H9 (cell line): ENCODE measurements at regions not wholly inside any gene's neighbourhood (a gene's known extent, or its start where the extent isn't known, plus 50 kb on each side); places are given as distances from the start of the nearest gene placed in this dataset.

ENCODE experiments used
- DNase-seq: peaks from one replicate; pipeline ENCODE4 v3.0.0-alpha.2; 2017
- H2AFZ ChIP-seq: one replicate; pipeline ENCODE4 v1.6.1; 2013; ENCODE audit warnings: mild to moderate bottlenecking, low read length, control low read depth, moderate library complexity
- H2AK5ac ChIP-seq: 2 replicates; pipeline ENCODE4 v1.6.1; 2013; ENCODE audit warnings: low read length, control low read depth, mixed read lengths; ENCODE audit not compliant: insufficient read length
- H2BK120ac ChIP-seq: one replicate; pipeline ENCODE4 v1.6.1; 2013; ENCODE audit warnings: low read depth, mild to moderate bottlenecking, low read length, control low read depth, inconsistent platforms; ENCODE audit not compliant: poor library complexity, severe bottlenecking
- H2BK12ac ChIP-seq: 2 replicates; pipeline ENCODE4 v1.6.1; 2013; ENCODE audit warnings: low read length, control low read depth, mixed read lengths, low read depth; ENCODE audit not compliant: insufficient read length
- H2BK15ac ChIP-seq: 2 replicates; pipeline ENCODE4 v1.6.1; 2013; ENCODE audit warnings: low read depth, low read length, control low read depth
- H2BK20ac ChIP-seq: one replicate; pipeline ENCODE4 v1.6.1; 2013; ENCODE audit warnings: low read depth, mild to moderate bottlenecking, low read length, control low read depth, inconsistent platforms; ENCODE audit not compliant: poor library complexity, severe bottlenecking
- H2BK5ac ChIP-seq: 2 replicates; pipeline ENCODE4 v1.6.1; 2013; ENCODE audit warnings: low read length, control low read depth, mixed read lengths; ENCODE audit not compliant: insufficient read length
- H3K14ac ChIP-seq: 2 replicates; pipeline ENCODE4 v1.6.1; 2013; ENCODE audit warnings: low read length, control low read depth; ENCODE audit not compliant: insufficient read depth
- H3K18ac ChIP-seq: 2 replicates; pipeline ENCODE4 v1.6.1; 2013; ENCODE audit warnings: low read depth, mild to moderate bottlenecking, mixed read lengths, low read length, control low read depth; ENCODE audit not compliant: insufficient read length
- H3K23ac ChIP-seq: 2 replicates; pipeline ENCODE4 v1.6.1; 2013; ENCODE audit warnings: low read length, control low read depth, mixed read lengths, low read depth; ENCODE audit not compliant: insufficient read length
- H3K23me2 ChIP-seq: 2 replicates; pipeline ENCODE4 v1.6.1; 2013; ENCODE audit warnings: low read depth, mild to moderate bottlenecking, mixed read lengths, low read length, control low read depth; ENCODE audit not compliant: insufficient read length, poor library complexity, severe bottlenecking
- H3K27ac ChIP-seq: 2 replicates; pipeline ENCODE4 v1.5.1; 2013; ENCODE audit warnings: low read length, control low read depth, mixed read lengths, low read depth; ENCODE audit not compliant: insufficient read length
- H3K27me3 ChIP-seq: 2 replicates; pipeline ENCODE4 v1.6.1; 2013; ENCODE audit warnings: low read length, control low read depth, inconsistent platforms; ENCODE audit not compliant: insufficient read depth
- H3K4ac ChIP-seq: 2 replicates; pipeline ENCODE4 v1.6.1; 2013; ENCODE audit warnings: low read depth, mild to moderate bottlenecking, control low read depth, inconsistent platforms, low read length, moderate library complexity
- H3K4me1 ChIP-seq: 2 replicates; pipeline ENCODE4 v1.6.1; 2013; ENCODE audit warnings: low read length, control low read depth, inconsistent platforms; ENCODE audit not compliant: insufficient read depth
- H3K4me2 ChIP-seq: 2 replicates; pipeline ENCODE4 v1.6.1; 2013; ENCODE audit warnings: low read length, control low read depth, mixed read lengths; ENCODE audit not compliant: insufficient read length, insufficient read depth
- H3K56ac ChIP-seq: 2 replicates; pipeline ENCODE4 v1.6.1; 2013; ENCODE audit warnings: low read depth, mild to moderate bottlenecking, mixed read lengths, low read length, control low read depth; ENCODE audit not compliant: insufficient read length
- H3K79me1 ChIP-seq: 2 replicates; pipeline ENCODE4 v1.6.1; 2013; ENCODE audit warnings: low read depth, mild to moderate bottlenecking, moderate library complexity, low read length, control low read depth, inconsistent platforms; ENCODE audit not compliant: insufficient read depth, poor library complexity, severe bottlenecking
- H3K79me2 ChIP-seq: 2 replicates; pipeline ENCODE4 v1.6.1; 2013; ENCODE audit warnings: low read length, control low read depth, inconsistent platforms; ENCODE audit not compliant: insufficient read depth
- H3K9ac ChIP-seq: 2 replicates; pipeline ENCODE4 v1.6.1; 2013; ENCODE audit warnings: low read length, control low read depth, mixed read lengths; ENCODE audit not compliant: insufficient read length; ENCODE audit errors: extremely low read depth
- H3K9me3 ChIP-seq: one replicate; pipeline ENCODE4 v1.6.1; 2013; ENCODE audit warnings: low read depth, low read length, inconsistent platforms; ENCODE audit not compliant: control insufficient read depth
- H3T11ph ChIP-seq: one replicate; pipeline ENCODE4 v1.6.1; 2013; ENCODE audit warnings: mild to moderate bottlenecking, low read length, control low read depth, inconsistent platforms
- H4K20me1 ChIP-seq: one replicate; pipeline ENCODE4 v1.6.1; 2013; ENCODE audit not compliant: control insufficient read depth, insufficient read length, insufficient read depth
- H4K5ac ChIP-seq: 2 replicates; pipeline ENCODE4 v1.6.1; 2013; ENCODE audit warnings: low read depth, mild to moderate bottlenecking, mixed read lengths, low read length, control low read depth; ENCODE audit not compliant: insufficient read length
- H4K8ac ChIP-seq: replicated peaks from 2 replicates; pipeline ENCODE4 v1.6.1; 2013; ENCODE audit warnings: low read length, control low read depth, mixed read lengths, low read depth; ENCODE audit not compliant: insufficient read length
- H4K91ac ChIP-seq: 2 replicates; pipeline ENCODE4 v1.6.1; 2013; ENCODE audit warnings: low read depth, mild to moderate bottlenecking, moderate library complexity, mixed read lengths, low read length, control low read depth; ENCODE audit not compliant: insufficient read length
- H3K27ac Mint-ChIP-seq, 3 experiments: 2 replicates in 2 of 3; 3 replicates in 1 of 3; pipeline ENCODE4 v1.8.0; 2020 to 2021; ENCODE audit warnings: mixed read lengths in 3 of 3, mild to moderate bottlenecking in 1 of 3, moderate library complexity in 1 of 3
- H3K27me3 Mint-ChIP-seq: 2 replicates; pipeline ENCODE4 v1.8.0; 2021; ENCODE audit warnings: low read depth, mild to moderate bottlenecking, moderate library complexity, mixed read lengths
- H3K36me3 Mint-ChIP-seq, 3 experiments: 2 replicates in 2 of 3; 3 replicates in 1 of 3; pipeline ENCODE4 v1.8.0; 2020 to 2021; ENCODE audit warnings: low read depth in 3 of 3, mixed read lengths in 3 of 3; ENCODE audit not compliant: insufficient read depth in 1 of 3
- H3K4me1 Mint-ChIP-seq, 2 experiments: 2 replicates each; pipeline ENCODE4 v1.8.0; 2020; ENCODE audit warnings: mixed read lengths in 2 of 2
- H3K4me3 Mint-ChIP-seq, 2 experiments: 2 replicates in 1 of 2; 3 replicates in 1 of 2; pipeline ENCODE4 v1.8.0; 2020 to 2021; ENCODE audit warnings: mild to moderate bottlenecking in 2 of 2, mixed read lengths in 2 of 2, moderate library complexity in 1 of 2
- H3K9me3 Mint-ChIP-seq, 2 experiments: 2 replicates in 1 of 2; 3 replicates in 1 of 2; pipeline ENCODE4 v1.8.0; 2020; ENCODE audit warnings: mild to moderate bottlenecking in 2 of 2, mixed read lengths in 2 of 2, moderate library complexity in 1 of 2
- CTCF ChIP-seq: fragments of 200-600 bp; sonication (generic); conservative IDR thresholded peaks from 3 replicates; pipeline ENCODE4 v1.8.0; 2021; ENCODE audit warnings: antibody characterized with exemption, mild to moderate bottlenecking
- WGBS: extraction: QIAGEN DNeasy Blood & Tissue Kit; methylation state at CpG from one replicate; pipeline ENCODE4 v1.1.7; 2013; ENCODE audit warnings: missing lambda C conversion rate, low lambda C conversion rate, mixed read lengths; ENCODE audit not compliant: insufficient read length; ENCODE audit errors: extremely low coverage; 5-methylcytosine and 5-hydroxymethylcytosine counted together

- no peak for DNase-seq
- H3T11ph ChIP-seq = no peak overlapping the region
- H3K9me3 Mint-ChIP-seq = peaks cover 0 to 4% of the 10 kb centered on the region in 2 experiments; a peak in 1 of 5 replicates
- no peak overlapping the region for H3K9ac ChIP-seq
- no peak overlapping the region for H3K23ac ChIP-seq
- no peaks in the 10 kb centered on the region for H3K9me3 ChIP-seq
- H4K5ac ChIP-seq = no peak overlapping the region
- H4K91ac ChIP-seq = no peak overlapping the region
- H3K4me1 Mint-ChIP-seq = no peaks in the 10 kb centered on the region
- no peaks in the 10 kb centered on the region for H3K79me2 ChIP-seq
- H3K36me3 Mint-ChIP-seq = no peaks in the 10 kb centered on the region
- no peak overlapping the region for H2BK12ac ChIP-seq
- H2BK120ac ChIP-seq = no peak overlapping the region
- no peak overlapping the region for H2AK5ac ChIP-seq
- no peak overlapping the region for H3K27ac Mint-ChIP-seq
- H3K4me2 ChIP-seq = no peak overlapping the region
- no peak overlapping the region for H2BK15ac ChIP-seq
- TF ChIP-seq CTCF = no peak
- no peak overlapping the region for H2AFZ ChIP-seq
- H3K4me3 Mint-ChIP-seq = no peak overlapping the region
- H2BK20ac ChIP-seq = no peak overlapping the region
- WGBS = no CpG with 5 or more reads among the region's 6 CpGs
- no peak overlapping the region for H3K18ac ChIP-seq
- no peaks in the 10 kb centered on the region for H3K79me1 ChIP-seq
- H3K56ac ChIP-seq = no peak overlapping the region
- H3K27me3 ChIP-seq = no peaks in the 10 kb centered on the region
- no peak overlapping the region for H3K4ac ChIP-seq
- no peaks in the 10 kb centered on the region for H3K23me2 ChIP-seq
- no peak overlapping the region for H3K14ac ChIP-seq
- H4K20me1 ChIP-seq = no peaks in the 10 kb centered on the region
- H4K8ac ChIP-seq = no peak overlapping the region
- no peak overlapping the region for H3K27ac ChIP-seq
- H3K27me3 Mint-ChIP-seq = peaks cover 26% of the 10 kb centered on the region
- H3K4me1 ChIP-seq = no peaks in the 10 kb centered on the region
- H2BK5ac ChIP-seq = no peak overlapping the region
Observed at GRCh38 chr16:86002178-86002900, 103.4 kb downstream of the IRF8 start.
